NCI-H524 treated with DMSO at 0.1 percent for 48 hours (cell line): ENCODE measurements at regions not wholly inside any gene's neighbourhood (a gene's known extent, or its start where the extent isn't known, plus 50 kb on each side); places are given as distances from the start of the nearest gene placed in this dataset.

Experiments
- DNase-seq: peaks from one replicate; lab custom pipeline; 2025; lab: John Stamatoyannopoulos, UW

DNA sequence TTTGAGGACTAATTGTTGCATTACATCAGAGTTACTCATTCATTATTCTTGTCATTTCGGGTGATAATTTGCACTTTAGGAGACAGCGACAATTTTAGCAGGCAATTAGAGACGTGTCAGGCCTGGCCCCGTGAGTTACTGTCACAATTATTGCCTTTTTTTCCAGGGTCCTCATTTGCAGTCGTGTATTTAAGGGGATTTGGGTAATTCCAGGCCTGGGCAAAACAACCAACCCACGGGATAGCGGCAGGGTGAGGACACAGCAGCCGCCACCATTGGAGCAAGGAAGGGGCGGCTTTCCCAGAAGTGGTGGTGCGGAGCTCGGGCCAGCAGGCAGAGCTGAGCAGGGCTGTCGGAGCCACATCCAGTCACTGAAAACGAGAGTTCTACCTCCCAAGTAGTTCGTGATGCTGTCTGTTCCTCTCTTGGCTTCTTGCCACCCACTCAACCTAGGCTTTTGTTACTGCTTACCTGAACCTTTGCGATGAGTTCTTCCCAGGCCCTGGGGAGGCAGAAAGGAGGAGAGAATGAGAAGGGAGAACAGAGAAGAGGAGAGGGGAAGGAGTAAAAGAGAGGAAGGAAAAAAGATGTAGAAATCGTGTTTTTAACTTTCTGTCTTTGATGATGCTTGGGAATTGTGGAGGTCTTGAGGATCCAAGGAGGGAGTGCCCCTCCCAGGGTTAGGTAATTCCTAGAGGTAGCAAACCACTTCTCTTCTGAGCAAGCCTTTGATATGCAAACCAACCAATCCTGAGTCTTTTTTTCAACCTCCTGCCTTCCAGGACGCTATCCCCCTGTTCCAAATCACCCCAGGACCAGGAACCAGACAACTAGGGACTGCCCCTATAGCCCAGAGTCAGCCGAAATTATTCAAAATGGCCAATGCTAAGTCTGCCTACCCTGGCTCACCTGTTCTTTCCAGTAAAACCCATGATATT is 236.1 kb downstream of the MIAT start:
- DNase-seq: no peak

DNA sequence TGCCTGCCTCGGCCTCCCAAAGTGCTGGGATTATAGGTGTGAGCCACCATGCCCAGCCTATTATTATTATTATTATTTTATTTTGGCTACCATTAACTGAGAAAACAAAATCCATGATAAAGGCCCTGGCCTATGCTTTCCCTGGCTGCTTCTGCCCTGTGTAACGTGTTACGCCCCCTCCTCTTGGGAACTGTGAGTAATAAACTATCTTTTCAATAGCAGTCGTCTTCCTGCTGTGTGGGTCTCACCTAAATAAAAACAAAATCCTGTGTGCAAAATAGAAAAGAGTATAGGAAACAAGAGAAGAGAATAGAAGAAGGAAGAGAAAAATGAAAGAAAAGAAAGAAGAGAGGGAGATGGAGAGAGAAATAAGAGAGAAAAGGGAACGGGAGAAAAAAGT is 237.0 kb downstream of the MIAT start:
- DNase-seq: no peak

DNA sequence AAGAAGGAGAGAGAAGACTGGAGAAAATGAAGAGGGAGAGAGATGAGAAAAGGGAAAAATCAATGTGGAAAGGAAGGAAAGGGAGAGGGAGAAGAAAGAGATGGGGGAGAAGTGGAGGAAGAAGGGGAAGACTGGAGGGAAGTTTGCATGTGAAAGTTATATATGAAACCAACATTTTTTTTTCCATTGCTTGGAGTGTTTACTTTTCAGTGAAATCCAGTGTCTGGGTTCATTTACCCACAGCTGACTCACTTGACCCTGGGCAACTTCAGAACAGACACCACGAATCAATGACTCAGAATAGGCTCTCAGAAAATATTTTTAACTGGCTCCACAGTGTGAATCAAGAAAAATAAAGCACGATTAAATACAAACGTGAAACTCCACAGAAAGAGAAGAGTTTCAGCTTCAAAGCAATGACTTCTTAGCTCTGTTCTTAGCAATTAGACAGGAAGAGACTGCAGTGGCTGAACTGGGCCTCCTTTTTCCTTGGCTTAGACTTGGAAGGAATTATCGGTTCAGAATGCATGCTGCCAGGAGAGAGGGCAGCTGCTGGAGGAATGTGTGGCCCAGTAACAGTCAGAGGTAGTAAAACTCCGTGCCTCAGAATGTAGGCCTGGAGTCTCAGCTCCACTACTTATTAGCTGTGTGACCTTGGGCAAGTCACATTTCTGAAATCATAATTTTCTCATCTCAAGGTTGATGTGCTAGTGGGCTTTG is 237.5 kb downstream of the MIAT start:
- DNase-seq: no peak

DNA sequence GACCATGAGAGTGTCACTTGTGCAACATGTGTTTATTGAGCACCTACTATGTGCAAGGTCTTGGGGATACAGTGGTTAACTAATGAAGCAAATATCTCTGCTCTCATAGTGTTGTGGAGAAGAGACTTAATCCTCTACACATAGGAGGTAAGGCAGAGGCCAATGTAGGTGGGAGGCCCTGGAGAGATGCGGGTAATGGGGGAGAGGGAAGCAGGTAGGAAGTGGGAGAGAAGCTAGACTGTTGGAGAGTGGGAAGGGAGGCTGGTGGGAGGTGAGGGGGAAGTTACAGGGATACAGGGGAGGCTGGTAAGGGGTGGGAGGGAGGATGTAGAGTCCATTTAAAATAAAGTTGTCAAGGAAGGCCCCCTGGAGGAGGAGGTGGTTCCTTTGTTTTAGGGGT is 240.0 kb downstream of the MIAT start:
- DNase-seq: no peak

DNA sequence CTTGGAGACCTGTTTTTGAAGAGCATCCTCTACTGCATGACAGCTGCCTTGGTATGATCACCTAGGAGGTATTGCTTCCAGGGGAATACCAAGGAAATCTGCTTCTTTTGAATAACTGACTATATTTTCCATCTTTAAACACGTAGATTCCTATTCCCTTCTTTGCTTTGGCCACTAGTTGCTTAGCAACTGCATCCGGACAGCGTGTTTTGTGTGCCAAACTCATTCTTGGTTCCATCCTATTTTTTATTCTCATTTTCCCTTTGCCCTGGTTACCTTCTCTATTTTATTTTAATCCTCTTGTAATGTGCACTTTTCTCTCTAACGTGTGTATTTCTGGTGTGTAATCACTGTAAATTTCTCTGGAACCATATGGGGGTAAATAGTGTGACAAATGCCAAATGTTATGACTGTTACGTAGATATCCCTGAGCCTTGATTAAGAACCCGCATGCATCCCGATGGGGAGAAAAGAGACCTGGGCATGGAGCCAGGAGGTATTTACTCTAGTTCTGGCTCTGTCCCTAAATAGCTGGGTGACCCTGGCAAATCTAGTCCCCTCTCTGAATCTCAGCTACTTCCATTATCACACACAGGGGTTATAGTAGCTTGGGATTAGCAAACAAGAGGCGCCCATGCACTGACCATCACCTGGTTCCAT is 241.7 kb downstream of the MIAT start:
- DNase-seq: no peak

DNA sequence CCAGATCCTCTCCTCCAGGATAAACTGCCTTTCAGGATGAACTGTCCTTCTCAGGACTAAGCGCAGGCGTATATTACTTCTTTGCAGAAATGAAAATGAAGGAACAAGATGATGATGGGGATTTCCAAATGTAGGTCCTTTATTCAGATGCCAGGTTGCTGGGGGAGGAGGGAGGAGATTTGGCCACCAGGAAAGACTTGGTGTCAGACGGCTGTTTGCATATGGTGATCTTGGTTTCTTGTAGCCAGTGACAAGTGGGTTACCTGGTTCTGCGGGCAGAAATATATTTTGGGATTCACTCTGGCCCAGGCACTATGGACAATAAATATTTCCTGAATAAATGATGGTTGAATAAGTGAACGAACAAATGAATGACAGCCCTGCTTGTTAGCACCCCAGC is 243.4 kb downstream of the MIAT start:
- no peak for DNase-seq

DNA sequence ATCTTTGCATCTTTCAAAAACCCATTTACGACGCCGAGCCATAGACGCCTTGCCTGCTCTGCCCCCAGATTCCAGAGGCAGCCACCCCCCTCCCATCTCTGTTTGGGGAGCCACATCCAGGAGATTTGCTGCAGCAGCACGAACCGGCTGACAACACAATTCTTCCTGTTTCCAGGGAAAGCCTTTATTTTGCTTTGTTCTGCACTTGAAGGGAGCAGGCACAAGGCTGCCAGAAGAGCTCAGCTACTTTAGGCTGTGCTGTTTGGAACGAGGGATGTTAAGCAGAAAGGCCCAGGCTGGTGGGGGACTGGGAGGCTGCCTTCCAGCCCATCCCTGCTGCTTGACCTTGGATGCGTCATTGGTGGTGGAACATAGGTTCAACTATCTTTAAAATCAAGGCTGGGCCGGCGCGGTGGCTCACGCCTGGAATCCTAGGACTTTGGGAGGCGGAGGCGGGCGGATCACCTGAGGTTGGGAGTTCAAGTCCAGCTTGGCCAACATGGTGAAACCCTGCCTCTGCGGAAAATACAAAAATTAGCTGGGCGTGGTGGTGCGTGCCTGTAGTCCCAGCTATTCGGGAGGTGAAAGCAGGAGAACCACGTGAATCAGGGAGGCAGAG is 243.9 kb downstream of the MIAT start:
- no peak for DNase-seq

DNA sequence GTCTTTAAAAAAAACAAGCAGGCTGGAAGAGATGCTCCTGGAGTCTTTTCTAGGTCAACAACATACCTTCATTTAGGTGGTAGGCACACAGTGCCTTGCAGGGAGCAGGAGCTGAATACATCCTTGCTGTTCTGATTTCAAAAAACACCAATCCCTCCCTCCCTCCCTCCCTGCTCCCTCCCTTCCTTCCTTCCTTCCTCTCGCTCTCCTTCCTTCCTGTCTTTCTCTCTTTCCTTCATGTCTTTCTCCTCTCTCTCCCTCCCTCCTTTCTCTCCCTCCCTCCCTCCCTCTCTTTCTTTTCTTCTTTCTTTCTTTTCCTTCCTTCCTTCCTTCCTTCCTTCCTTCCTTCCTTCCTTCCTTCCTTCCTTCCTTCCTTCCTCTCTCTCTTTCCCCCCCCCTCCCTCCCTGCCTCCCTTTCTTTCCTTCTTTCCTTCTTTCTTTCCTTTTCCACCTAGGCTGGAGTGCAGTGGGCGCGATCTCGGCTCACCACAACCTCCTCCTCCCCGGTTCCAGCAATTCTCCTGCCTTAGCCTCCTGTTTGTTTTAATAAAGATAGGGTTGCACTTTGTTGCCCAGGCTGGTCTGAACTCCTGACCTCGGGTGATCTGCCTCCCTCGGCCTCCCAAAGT is 245.1 kb downstream of the MIAT start:
- DNase-seq: no peak

DNA sequence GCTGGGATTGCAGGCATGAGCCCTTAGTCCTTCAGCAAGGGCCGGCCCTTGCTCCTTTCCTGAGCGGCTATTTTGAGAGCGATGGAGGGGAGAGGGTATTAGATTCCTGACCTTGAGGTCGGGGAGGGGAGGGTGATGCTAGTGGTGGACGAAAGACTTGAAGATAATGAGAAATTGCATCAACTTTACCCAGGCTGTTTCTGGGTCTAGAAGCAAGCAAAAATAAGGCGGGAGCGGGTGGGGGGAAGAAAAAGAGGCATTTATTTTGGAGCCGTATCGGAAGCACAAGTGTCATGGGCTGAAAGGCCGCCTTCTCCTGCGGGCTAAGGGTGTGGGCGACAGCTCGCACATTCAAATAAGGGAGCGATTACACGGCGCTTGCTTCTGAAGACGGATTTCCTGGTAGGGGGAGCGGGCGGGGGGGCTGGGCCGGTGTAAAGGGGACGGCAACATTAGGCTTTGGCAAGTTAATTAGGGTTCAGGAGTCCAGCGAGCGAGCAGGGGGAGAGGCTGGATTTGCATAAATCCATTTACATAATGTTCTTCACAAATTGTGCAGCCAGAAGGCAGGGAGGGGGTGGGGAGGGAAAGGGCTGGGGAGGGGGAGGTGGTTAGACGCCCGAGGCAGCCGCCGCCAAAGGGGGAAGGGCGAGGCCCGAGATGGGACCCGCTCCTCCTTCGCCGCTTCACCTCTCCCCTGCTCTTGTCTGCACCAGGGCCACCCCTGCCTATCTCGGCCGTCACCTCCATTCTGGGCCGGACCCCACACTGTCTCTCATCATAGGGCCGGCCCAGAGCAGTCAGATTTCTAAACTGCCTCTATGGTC is 245.9 kb downstream of the MIAT start:
- peak; percentile 59 for DNase-seq

DNA sequence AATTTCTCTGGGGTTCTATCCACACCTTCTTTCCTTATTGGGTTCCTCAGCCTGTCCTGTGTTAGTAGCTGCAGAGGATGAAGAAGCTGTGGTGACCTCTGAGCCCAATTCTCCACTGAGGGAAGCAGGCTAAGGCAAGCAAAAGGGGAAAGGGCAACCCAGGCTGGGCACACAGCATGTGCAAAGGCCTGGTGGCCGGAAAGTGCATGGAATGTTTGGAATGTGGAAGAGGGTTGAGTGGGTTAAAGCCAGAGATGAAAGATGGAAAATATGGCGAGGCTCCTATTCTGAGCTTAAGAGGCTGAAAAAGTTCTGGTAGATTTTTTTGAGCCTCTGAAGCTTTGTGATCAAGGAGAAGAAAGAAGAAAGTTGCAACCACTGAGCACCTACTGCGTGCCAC is 247.1 kb downstream of the MIAT start:
- DNase-seq: no peak

DNA sequence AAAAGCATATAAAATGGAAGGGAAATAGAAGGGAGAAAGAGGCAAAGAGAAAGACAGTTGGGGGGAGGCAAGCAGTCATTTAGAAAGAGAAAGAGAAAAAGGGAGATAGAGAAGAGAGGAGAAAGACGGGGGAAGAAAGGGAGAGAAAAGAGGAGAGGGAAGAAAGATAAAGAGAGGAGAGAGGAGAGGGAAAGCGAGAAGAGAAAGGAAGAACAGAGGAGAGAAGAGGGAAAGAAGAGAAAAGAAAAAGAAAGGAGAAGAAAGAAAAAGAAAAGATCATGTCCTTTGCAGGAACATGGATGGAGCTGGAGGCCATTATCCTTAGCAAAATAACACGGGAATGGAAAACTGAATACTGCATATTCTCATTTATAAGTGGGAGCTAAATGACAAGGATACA is 247.7 kb downstream of the MIAT start:
- no peak for DNase-seq

DNA sequence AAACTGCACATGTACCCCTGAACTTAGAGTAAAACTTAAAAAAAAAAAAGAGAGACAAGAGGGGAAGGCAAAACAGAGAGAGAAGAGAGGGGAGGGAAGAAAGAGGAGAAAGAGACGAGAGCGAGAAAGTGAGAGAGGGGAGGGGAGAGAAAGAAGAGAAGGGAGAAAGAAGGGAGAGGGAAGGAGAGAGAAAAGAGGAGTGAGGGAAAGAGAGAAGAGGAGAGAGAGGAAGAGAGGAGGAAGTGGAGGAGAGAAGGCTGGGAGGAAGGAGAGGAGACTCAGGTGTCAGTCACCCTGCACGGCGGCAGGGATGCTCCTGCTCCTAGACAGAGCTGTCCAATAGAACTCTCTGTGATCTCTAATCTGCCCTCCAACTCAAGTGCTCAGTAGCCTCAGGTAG is 248.3 kb downstream of the MIAT start:
- no peak for DNase-seq

DNA sequence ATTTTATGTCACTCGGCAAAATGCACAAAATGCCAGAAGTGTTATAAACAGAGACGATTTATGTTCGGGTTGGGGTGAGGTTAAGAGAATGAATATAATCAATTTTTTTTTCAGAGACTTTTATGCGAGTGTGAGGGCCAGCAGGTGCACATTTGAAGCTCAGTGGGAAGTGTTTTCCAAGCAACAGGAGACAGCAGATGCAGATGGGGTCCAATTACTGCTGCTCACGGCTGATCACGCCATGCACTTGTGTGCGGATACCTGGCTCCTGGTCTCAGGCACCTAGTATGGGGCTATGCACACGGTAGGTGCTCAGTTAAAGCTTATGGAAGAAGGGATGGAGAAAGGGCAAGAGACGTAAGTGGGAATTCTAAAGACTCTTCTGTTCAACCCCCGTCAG is 249.1 kb downstream of the MIAT start:
- DNase-seq: no peak

DNA sequence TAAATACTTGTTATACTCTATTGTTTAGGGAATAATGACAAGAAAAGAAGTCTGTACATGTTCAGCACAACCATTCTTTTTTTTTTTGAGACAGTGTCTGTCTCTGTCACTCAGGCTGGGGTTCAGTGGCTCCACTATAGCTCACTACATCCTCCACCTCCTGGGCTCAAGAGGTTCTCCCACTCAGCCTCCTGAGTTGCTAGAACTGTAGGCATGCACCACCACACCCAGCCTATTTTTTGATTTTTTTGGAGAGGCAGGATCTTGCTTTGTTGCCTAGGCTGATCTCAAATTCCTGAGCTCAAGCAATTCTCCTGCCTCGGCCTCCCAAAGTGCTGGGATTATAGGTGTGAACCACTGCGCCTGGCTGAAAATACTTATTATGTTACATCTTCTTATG is 250.0 kb downstream of the MIAT start:
- DNase-seq: no peak

DNA sequence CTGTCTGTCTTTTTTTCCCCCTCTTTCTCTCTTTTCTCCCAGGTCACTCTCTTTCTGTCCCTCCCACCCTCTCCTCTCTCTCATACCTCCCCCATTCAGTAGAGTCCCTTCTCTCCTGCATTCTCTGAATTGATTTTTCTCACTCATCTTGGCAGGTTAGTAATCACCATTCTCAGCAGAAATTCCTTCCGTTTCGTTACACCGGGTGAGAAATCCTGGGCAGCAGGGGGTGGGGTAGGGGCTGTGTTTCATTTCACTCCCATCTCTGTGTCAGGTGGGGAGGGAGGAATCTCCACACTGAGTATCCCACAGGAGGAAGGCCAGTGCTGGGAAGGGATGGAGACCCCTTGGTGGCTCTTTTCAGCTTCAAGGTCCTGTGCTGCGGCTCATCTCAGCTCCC is 253.5 kb downstream of the MIAT start:
- no peak for DNase-seq

DNA sequence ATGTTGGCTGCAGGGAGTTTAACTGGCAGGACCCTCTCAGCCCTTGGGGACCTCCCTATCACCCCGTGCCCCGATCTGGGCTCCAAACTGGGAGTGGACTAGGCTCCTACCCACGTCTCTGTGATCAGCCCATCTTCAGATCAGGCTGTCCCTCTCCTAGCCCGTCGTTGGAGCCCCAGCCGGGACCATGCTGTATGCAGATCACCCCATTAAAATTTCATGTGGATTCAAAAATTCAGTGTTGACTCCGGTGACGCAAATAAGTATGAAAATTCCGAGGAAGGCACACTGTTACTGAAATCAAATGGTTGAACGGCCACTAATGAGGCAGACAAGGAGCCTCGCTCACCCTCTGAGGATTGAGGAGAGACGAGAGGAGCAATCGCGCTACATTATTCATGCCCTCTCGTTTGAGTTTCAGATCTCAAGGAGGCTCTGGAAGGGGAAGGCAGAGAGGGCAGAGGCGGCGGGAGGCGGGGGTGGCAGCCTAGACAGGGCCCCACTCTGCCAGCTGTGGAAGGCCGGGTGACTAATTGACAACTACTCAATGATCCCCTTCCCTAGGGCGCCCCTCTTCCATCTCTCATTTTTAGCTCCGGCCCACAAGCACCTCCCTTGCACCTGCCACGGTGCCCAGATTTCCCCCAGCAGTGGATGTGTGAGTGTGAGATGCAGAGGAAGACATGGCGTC is 255.4 kb downstream of the MIAT start:
- DNase-seq: no peak

DNA sequence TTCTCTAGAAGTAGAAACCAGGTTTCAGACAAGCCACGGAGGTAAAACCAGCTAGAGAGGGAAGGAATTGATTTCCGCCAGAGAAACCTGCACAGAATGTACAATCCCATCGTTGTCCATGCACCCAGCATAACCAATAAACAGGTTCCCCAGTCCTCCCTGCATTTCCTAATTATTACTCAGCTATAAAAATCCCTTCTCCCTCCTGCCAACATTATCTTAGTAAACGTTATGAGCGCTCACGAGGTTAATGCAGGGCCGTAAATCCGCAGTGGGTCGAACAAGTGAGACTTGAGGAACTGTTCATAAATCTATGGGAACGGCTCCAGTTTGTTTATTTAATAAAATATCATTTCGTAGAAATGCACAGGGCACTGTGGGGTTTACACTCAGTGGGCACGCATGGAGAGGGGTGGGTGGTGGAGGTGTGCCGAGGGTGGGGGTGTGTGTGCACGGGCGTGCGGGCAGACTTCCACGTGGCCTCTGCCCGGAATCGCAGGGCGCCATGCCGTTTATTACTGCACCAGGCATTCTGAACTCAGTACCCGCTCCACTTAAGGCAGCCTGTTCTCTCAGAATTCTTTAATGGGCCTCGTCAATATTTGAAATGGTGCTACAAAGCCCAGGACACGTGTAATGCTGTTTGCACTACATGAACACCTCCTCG is 257.3 kb downstream of the MIAT start:
- no peak for DNase-seq

DNA sequence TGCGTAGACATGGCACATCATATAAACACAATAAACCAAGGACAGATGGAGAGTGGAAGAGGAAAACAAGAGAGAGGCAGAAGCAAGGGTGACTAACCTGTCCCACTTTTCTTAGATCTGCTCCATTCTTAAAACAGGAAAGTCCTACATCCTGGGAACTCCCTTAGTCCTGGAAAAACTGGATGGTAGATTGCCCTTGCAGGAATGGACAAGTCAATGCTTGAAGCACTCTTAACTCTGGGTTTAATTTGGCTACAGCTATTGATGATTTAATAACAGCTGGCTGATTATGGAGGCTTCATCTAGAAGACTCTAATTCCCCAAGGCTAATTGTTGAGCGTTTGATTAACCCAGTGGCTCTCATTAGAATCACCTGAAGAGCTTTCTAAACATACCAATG is 258.8 kb downstream of the MIAT start:
- DNase-seq: no peak

DNA sequence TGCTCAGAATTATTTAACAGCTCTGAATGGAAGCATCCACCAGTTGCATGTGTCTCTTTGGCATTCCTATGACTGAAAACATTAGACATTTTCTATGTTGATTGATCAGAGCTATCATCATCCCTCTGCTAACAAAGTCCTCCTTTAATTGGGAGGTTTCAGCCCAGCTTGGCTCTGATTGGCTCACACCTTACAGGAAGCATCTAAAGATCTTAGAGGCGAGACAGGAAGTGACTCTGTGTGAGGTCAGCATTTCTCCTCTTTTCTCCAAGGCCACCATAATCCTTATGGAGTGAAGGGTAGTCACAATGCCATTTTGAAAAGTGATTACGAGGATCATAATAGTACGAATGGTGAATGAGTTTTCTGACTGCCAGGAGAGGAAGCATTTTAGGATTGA is 260.8 kb downstream of the MIAT start:
- no peak for DNase-seq

DNA sequence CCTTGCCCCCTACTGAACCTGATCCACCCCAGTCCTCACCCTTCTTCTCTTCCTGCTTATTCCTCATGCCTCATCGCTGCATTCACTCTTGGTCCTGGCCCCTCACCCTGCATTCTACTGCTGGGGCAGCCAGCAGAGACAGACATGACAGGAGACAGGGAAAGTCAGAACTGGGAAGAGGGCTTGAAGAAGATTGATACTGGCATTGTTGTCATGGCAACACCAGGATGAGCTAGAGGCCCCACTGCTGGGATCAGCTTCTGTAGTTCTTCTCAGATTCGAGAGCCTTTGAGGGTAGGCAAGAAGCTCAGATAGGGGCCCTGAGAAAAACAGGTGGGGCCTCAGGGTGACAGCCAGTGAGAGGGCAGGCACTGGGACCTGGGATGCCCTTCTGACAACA is 264.3 kb downstream of the MIAT start:
- DNase-seq: peak; percentile 19
